ENCODE measurements at regions not wholly inside any gene's neighbourhood (a gene's known extent, or its start where the extent isn't known, plus 50 kb on each side); places are given as distances from the start of the nearest gene placed in this dataset.

DNA sequence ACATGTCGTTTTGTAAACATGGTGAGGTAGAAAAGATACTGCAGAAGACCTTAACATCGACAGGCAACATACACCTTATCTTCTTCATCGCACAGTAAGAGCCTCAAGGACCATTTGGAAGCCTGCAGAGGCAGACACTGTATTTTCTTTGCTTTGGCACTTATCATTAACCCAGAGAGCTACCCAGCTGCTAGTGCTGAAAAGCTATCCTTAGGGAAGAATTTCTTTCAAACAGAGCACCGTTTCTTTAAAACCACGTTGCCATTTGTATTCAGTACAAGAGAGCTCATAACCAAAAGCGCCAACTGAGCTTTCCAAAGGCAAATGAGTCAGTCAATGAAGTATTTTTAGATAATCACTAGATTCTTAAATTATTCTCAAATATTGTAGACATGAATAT is 306.6 kb downstream of the EPM2A start:
- Mint-ChIP-seq H3K27ac (no peak overlapping the region), H3K4me3 (no peak overlapping the region), H3K27me3 (ENCODE audit: low read depth) (no peaks in the 10 kb centered on the region; the same call in 1 of the 2 replicates), H3K4me1 (peaks cover 6 to 16% of the 10 kb centered on the region in 2 experiments), H3K36me3 (ENCODE audit: insufficient read depth in 1 of 3, low read depth in 3 of 3) (no peaks in the 10 kb centered on the region), H3K9me3 (no peaks in the 10 kb centered on the region)
- Histone ChIP-seq H2BK5ac (ENCODE audit: insufficient read length, low read length) (no peak overlapping the region), H2BK20ac (ENCODE audit: low read depth, low read length, poor library complexity, severe bottlenecking) (no peak overlapping the region), H3K9ac (ENCODE audit: extremely low read depth, insufficient read length, low read length) (no peak overlapping the region), H2AFZ (ENCODE audit: low read length) (no peak overlapping the region), H3K56ac (ENCODE audit: insufficient read length, low read depth, low read length) (no peak overlapping the region), H3K4ac (ENCODE audit: low read depth, low read length) (no peak overlapping the region), H3K27ac (ENCODE audit: insufficient read length, low read depth, low read length) (no peak overlapping the region), H3K23me2 (ENCODE audit: insufficient read length, low read depth, low read length, poor library complexity, severe bottlenecking) (no peaks in the 10 kb centered on the region), H3K18ac (ENCODE audit: insufficient read length, low read depth, low read length) (no peak overlapping the region), H4K20me1 (ENCODE audit: control insufficient read depth, insufficient read depth, insufficient read length) (no peaks in the 10 kb centered on the region), H4K5ac (ENCODE audit: insufficient read length, low read depth, low read length) (no peak overlapping the region), H3K23ac (ENCODE audit: insufficient read length, low read depth, low read length) (no peak overlapping the region), H4K8ac (replicated peaks; ENCODE audit: insufficient read length, low read depth, low read length) (no peak overlapping the region), H3K4me2 (ENCODE audit: insufficient read depth, insufficient read length, low read length) (no peak overlapping the region), H3K27me3 (ENCODE audit: insufficient read depth, low read length) (no peaks in the 10 kb centered on the region), H3K4me1 (ENCODE audit: insufficient read depth, low read length) (no peaks in the 10 kb centered on the region), H4K91ac (ENCODE audit: insufficient read length, low read depth, low read length) (no peak overlapping the region), H2BK12ac (ENCODE audit: insufficient read length, low read depth, low read length) (no peak overlapping the region), H3K79me1 (ENCODE audit: insufficient read depth, low read depth, low read length, poor library complexity, severe bottlenecking) (no peaks in the 10 kb centered on the region), H2BK15ac (ENCODE audit: low read depth, low read length) (no peak overlapping the region), H3T11ph (ENCODE audit: low read length) (no peak overlapping the region), H3K9me3 (ENCODE audit: control insufficient read depth, low read depth, low read length) (no peaks in the 10 kb centered on the region), H3K79me2 (ENCODE audit: insufficient read depth, low read length) (no peaks in the 10 kb centered on the region), H3K14ac (ENCODE audit: insufficient read depth, low read length) (no peak overlapping the region), H2AK5ac (ENCODE audit: insufficient read length, low read length) (no peak overlapping the region), H2BK120ac (ENCODE audit: low read depth, low read length, poor library complexity, severe bottlenecking) (no peak overlapping the region)
- DNase-seq, result no peak
- WGBS (ENCODE audit: extremely low coverage, insufficient read length, low lambda C conversion rate), result no CpG with 5 or more reads among the region's 6 CpGs
- TF ChIP-seq, protein P1, sequence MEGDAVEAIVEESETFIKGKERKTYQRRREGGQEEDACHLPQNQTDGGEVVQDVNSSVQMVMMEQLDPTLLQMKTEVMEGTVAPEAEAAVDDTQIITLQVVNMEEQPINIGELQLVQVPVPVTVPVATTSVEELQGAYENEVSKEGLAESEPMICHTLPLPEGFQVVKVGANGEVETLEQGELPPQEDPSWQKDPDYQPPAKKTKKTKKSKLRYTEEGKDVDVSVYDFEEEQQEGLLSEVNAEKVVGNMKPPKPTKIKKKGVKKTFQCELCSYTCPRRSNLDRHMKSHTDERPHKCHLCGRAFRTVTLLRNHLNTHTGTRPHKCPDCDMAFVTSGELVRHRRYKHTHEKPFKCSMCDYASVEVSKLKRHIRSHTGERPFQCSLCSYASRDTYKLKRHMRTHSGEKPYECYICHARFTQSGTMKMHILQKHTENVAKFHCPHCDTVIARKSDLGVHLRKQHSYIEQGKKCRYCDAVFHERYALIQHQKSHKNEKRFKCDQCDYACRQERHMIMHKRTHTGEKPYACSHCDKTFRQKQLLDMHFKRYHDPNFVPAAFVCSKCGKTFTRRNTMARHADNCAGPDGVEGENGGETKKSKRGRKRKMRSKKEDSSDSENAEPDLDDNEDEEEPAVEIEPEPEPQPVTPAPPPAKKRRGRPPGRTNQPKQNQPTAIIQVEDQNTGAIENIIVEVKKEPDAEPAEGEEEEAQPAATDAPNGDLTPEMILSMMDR (conservative IDR thresholded peaks at IDR 0.05), result no peak

Data from H9 (cell line).